Body of pancreas (tissue), 4 donors: ENCODE measurements at regions not wholly inside any gene's neighbourhood (a gene's known extent, or its start where the extent isn't known, plus 50 kb on each side); places are given as distances from the start of the nearest gene placed in this dataset.

ENCODE experiments used
- POLR2A ChIP-seq, 3 donors: fragments of 450-650 bp; IDR thresholded peaks; one replicate each; pipeline ENCODE4 v1.6.1; 2016; ENCODE audit warnings: antibody characterized with exemption in 3 of 3, mild to moderate bottlenecking in 2 of 3
- TF ChIP-seq, protein P1 (sequence below), 7 experiments: fragments of 450-650 bp in 4 of 7; fragments of 200-600 bp in 3 of 7; sonication (generic) in 3 of 7; IDR thresholded peaks; one replicate each; pipeline ENCODE4 v1.5.1; 2016 to 2019; ENCODE audit warnings: antibody characterized with exemption in 7 of 7

DNA sequence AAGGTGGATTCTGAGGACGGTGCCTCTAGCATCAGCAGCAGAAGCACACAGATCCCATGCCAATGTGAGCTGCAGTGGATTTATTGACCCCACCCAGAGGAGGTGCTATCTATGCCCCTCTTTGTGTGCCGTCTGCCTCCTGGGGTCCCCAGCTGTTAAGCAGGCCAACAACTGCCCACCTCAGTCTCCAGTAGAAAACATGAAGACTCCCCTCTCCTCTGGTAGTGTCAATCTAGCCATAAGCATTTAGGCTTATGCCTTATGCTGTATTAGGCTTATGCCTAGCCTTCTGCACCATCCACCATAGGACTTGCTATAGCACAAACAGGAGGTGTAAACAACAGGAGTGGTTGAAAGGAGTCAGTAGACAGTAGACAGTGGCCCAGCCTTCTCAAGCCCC is 417.9 kb upstream of the C16orf82 start:
- TF ChIP-seq, protein P1, sequence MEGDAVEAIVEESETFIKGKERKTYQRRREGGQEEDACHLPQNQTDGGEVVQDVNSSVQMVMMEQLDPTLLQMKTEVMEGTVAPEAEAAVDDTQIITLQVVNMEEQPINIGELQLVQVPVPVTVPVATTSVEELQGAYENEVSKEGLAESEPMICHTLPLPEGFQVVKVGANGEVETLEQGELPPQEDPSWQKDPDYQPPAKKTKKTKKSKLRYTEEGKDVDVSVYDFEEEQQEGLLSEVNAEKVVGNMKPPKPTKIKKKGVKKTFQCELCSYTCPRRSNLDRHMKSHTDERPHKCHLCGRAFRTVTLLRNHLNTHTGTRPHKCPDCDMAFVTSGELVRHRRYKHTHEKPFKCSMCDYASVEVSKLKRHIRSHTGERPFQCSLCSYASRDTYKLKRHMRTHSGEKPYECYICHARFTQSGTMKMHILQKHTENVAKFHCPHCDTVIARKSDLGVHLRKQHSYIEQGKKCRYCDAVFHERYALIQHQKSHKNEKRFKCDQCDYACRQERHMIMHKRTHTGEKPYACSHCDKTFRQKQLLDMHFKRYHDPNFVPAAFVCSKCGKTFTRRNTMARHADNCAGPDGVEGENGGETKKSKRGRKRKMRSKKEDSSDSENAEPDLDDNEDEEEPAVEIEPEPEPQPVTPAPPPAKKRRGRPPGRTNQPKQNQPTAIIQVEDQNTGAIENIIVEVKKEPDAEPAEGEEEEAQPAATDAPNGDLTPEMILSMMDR (IDR thresholded peaks at IDR 0.05): no peak
- TF ChIP-seq POLR2A (IDR thresholded peaks at IDR 0.05): no peak
